K562 (cell line): ENCODE measurements at regions not wholly inside any gene's neighbourhood (a gene's known extent, or its start where the extent isn't known, plus 50 kb on each side); places are given as distances from the start of the nearest gene placed in this dataset.

Source experiments
- BHLHE40 ChIP-seq: IDR thresholded peaks from 2 replicates; pipeline ENCODE4 v1.6.1; 2011; ENCODE audit warnings: low read length, improper control_type of control experiment
- BMI1 ChIP-seq: fragments of 150-350 bp; IDR thresholded peaks from 2 replicates; pipeline ENCODE4 v1.6.1; 2014; ENCODE audit warnings: low read length
- E2F6 ChIP-seq, 2 experiments: IDR thresholded peaks; 2 replicates each; pipeline ENCODE4 v1.6.1; 2011; ENCODE audit warnings: borderline replicate concordance in 1 of 2, control low read depth in 1 of 2, low read depth in 1 of 2, low read length in 1 of 2, mild to moderate bottlenecking in 1 of 2, mixed read lengths in 1 of 2, moderate library complexity in 1 of 2; ENCODE audit not compliant: insufficient read depth in 1 of 2, insufficient read length in 1 of 2, poor library complexity in 1 of 2, severe bottlenecking in 1 of 2; ENCODE audit errors: extremely low read depth in 1 of 2
- ETS2 ChIP-seq: IDR thresholded peaks from 2 replicates; pipeline ENCODE4 v1.6.1; 2016; ENCODE audit warnings: borderline replicate concordance, missing genetic modification characterization, mild to moderate bottlenecking, moderate library complexity, missing compliant biosample characterization; ENCODE audit not compliant: poor library complexity, severe bottlenecking
- FOSL1 ChIP-seq: fragments of 200-800 bp; sonication (Bioruptor generic); conservative IDR thresholded peaks from 2 replicates; pipeline ENCODE4 v1.6.1; 2016; ENCODE audit warnings: missing genetic modification characterization, missing compliant biosample characterization
- GABPB2 ChIP-seq: fragments of 250-450 bp; sonication (Bioruptor Pico); conservative IDR thresholded peaks from 2 replicates; pipeline ENCODE4 v1.5.1; 2021; ENCODE audit warnings: mild to moderate bottlenecking
- GATA2 ChIP-seq: sonication (generic); formaldehyde crosslinking; IDR thresholded peaks from 2 replicates; pipeline ENCODE4 v1.4.0; 2020; ENCODE audit warnings: mild to moderate bottlenecking, missing genetic modification reagents
- GATAD2B ChIP-seq: fragments of 450-650 bp; IDR thresholded peaks from 2 replicates; pipeline ENCODE4 v1.6.1; 2017; ENCODE audit warnings: mild to moderate bottlenecking, borderline replicate concordance
- KLF13 ChIP-seq: fragments of 450-650 bp; IDR thresholded peaks from 2 replicates; pipeline ENCODE4 v1.6.1; 2016; ENCODE audit warnings: missing genetic modification characterization, low read depth, mild to moderate bottlenecking, missing compliant biosample characterization, moderate library complexity, borderline replicate concordance
- MED1 ChIP-seq: sonication (generic); formaldehyde crosslinking; IDR thresholded peaks from 2 replicates; pipeline ENCODE4 v1.8.1; 2023; ENCODE audit warnings: missing genetic modification reagents, borderline replicate concordance
- MTF1 ChIP-seq: fragments of 250-450 bp; sonication (Bioruptor Pico); IDR thresholded peaks from 2 replicates; pipeline ENCODE4 v1.9.0; 2021; ENCODE audit warnings: moderate library complexity, mild to moderate bottlenecking, inconsistent platforms, borderline replicate concordance
- PHF20 ChIP-seq: fragments of 450-650 bp; IDR thresholded peaks from 2 replicates; pipeline ENCODE4 v1.6.1; 2018; ENCODE audit not compliant: partially characterized antibody
- SMAD2 ChIP-seq: fragments of 150-350 bp; IDR thresholded peaks from 2 replicates; pipeline ENCODE4 v1.6.1; 2014; ENCODE audit warnings: low read depth, mild to moderate bottlenecking, low read length
- SNRNP70 ChIP-seq: fragments of 200-400 bp; formaldehyde crosslinking; optimal IDR thresholded peaks from 2 replicates; pipeline ENCODE3; 2017; ENCODE audit warnings: low read depth, low read length
- ZFP91 ChIP-seq: sonication (generic); formaldehyde crosslinking; IDR thresholded peaks from 2 replicates; pipeline ENCODE4 v1.8.0; 2022; ENCODE audit warnings: mild to moderate bottlenecking, missing genetic modification reagents
- ZNF263 ChIP-seq: sonication (generic); formaldehyde crosslinking; IDR thresholded peaks from 2 replicates; pipeline ENCODE4 v1.8.0; 2022; ENCODE audit warnings: mild to moderate bottlenecking, missing genetic modification reagents, borderline replicate concordance
- ZNF347 ChIP-seq: fragments of 450-650 bp; formaldehyde crosslinking; IDR thresholded peaks from 2 replicates; pipeline ENCODE4 v1.4.0; 2020; ENCODE audit warnings: low read depth, mild to moderate bottlenecking, moderate library complexity
- ZNF444 ChIP-seq: fragments of 250-450 bp; sonication (Bioruptor Pico); IDR thresholded peaks from 2 replicates; pipeline ENCODE4 v1.4.0; 2020; ENCODE audit warnings: mild to moderate bottlenecking, moderate library complexity

- no peak for TF ChIP-seq ZNF347 (CRISPR knock-in tag)
- TF ChIP-seq BHLHE40, result peak; percentile 95
- no peak for TF ChIP-seq SMAD2
- TF ChIP-seq ZNF263 (CRISPR knock-in tag), result no peak
- TF ChIP-seq MED1 (CRISPR knock-in tag), result no peak
- TF ChIP-seq KLF13 (tag), result peak; percentile 77
- TF ChIP-seq FOSL1 (tag), result peak; percentile 82
- no peak for TF ChIP-seq MTF1
- no peak for TF ChIP-seq SNRNP70
- TF ChIP-seq GABPB2 (CRISPR knock-in tag), result no peak; the same call in 1 of the 2 replicates
- 0 out of 2 replicates have a peak, but pooled peaks have one; percentile 23 for TF ChIP-seq GATAD2B
- no peak for TF ChIP-seq ETS2
- TF ChIP-seq PHF20, result peak; percentile 40
- TF ChIP-seq E2F6 (IDR thresholded peaks at IDR 0.05; ENCODE audit: borderline replicate concordance in 1 of 2, extremely low read depth in 1 of 2, insufficient read depth in 1 of 2, insufficient read length in 1 of 2, low read depth in 1 of 2, low read length in 1 of 2, poor library complexity in 1 of 2, severe bottlenecking in 1 of 2), result peak; percentile 17 to 69
- TF ChIP-seq GATA2, result 0 out of 2 replicates have a peak, but pooled peaks have one; percentile 30
- TF ChIP-seq BMI1, result no peak
- 0 out of 2 replicates have a peak, but pooled peaks have one; percentile 44 for TF ChIP-seq ZFP91
- TF ChIP-seq ZNF444, result no peak
Observed at GRCh38 chr6:27091661-27092315, 155.7 kb upstream of the PRSS16 start (continued).
